ENCODE measurements at regions not wholly inside any gene's neighbourhood (a gene's known extent, or its start where the extent isn't known, plus 50 kb on each side); places are given as distances from the start of the nearest gene placed in this dataset.

- TF ChIP-seq CTCF (IDR thresholded peaks at IDR 0.05) (no peak), NR3C1 (CRISPR knock-in tag; conservative IDR thresholded peaks at IDR 0.05; ENCODE audit: low read depth) (no peak), SP1 (CRISPR knock-in tag; conservative IDR thresholded peaks at IDR 0.05) (no peak), ESRRA (CRISPR knock-in tag; IDR thresholded peaks at IDR 0.05; ENCODE audit: borderline replicate concordance) (no peak), FOXK1 (CRISPR knock-in tag; IDR thresholded peaks at IDR 0.05) (no peak)
Measured at GRCh38 chr3:62929771-62930170, 54.6 kb upstream of the CADPS start.
